Mesenchymal stem cell (in vitro differentiated cells and primary cell): ENCODE measurements at regions not wholly inside any gene's neighbourhood (a gene's known extent, or its start where the extent isn't known, plus 50 kb on each side); places are given as distances from the start of the nearest gene placed in this dataset.

Source experiments
- DNase-seq: peaks from one replicate; pipeline ENCODE4 v3.0.0-alpha.2; 2013
- H2AFZ ChIP-seq: one replicate; pipeline ENCODE4 v1.6.1; 2013; ENCODE audit warnings: low read depth, mild to moderate bottlenecking, control low read depth, inconsistent platforms, low read length, moderate library complexity
- H2AK5ac ChIP-seq: 2 replicates; pipeline ENCODE4 v1.6.1; 2013; ENCODE audit warnings: low read length, moderate library complexity, mild to moderate bottlenecking, inconsistent platforms; ENCODE audit not compliant: severe bottlenecking
- H2BK120ac ChIP-seq: one replicate; pipeline ENCODE4 v1.6.1; 2013; ENCODE audit warnings: low read depth, mild to moderate bottlenecking, inconsistent platforms, low read length, moderate library complexity
- H2BK12ac ChIP-seq, 2 experiments: one replicate each; pipeline ENCODE4 v1.6.1; 2013; ENCODE audit warnings: inconsistent platforms in 2 of 2, low read length in 2 of 2, mild to moderate bottlenecking in 2 of 2, moderate library complexity in 2 of 2, control low read depth in 1 of 2
- H2BK15ac ChIP-seq: one replicate; pipeline ENCODE4 v1.6.1; 2013; ENCODE audit warnings: mild to moderate bottlenecking, low read depth, inconsistent platforms; ENCODE audit not compliant: poor library complexity, severe bottlenecking
- H2BK5ac ChIP-seq: 2 replicates; pipeline ENCODE4 v1.6.1; 2013; ENCODE audit warnings: low read depth, mild to moderate bottlenecking, low read length, control low read depth, inconsistent platforms; ENCODE audit not compliant: poor library complexity, severe bottlenecking
- H3K14ac ChIP-seq, 2 experiments: one replicate each; pipeline ENCODE4 v1.6.1; 2013; ENCODE audit warnings: inconsistent platforms in 2 of 2, low read length in 2 of 2, control low read depth in 1 of 2, mild to moderate bottlenecking in 1 of 2, moderate library complexity in 1 of 2
- H3K18ac ChIP-seq, 2 experiments: one replicate each; pipeline ENCODE4 v1.6.1; 2013; ENCODE audit warnings: inconsistent platforms in 2 of 2, low read length in 2 of 2, control low read depth in 1 of 2, low read depth in 1 of 2, mild to moderate bottlenecking in 1 of 2
- H3K23ac ChIP-seq, 2 experiments: one replicate each; pipeline ENCODE4 v1.6.1; 2013; ENCODE audit warnings: inconsistent platforms in 2 of 2, low read length in 2 of 2, mild to moderate bottlenecking in 2 of 2, moderate library complexity in 2 of 2, control low read depth in 1 of 2
- H3K27ac ChIP-seq: 2 replicates; pipeline ENCODE4 v1.5.1; 2013; ENCODE audit warnings: mild to moderate bottlenecking, moderate library complexity, low read length, control low read depth, inconsistent platforms; ENCODE audit not compliant: poor library complexity, severe bottlenecking
- H3K27me3 ChIP-seq, 2 experiments: 2 replicates each; pipeline versions ENCODE4 v1.6.1 to v1.7.0; 2013; ENCODE audit warnings: low read length in 2 of 2, mild to moderate bottlenecking in 2 of 2, moderate library complexity in 2 of 2, control low read depth in 1 of 2, inconsistent platforms in 1 of 2; ENCODE audit not compliant: control insufficient read depth in 1 of 2, insufficient read depth in 1 of 2
- H3K36me3 ChIP-seq, 2 experiments: 2 replicates each; pipeline versions ENCODE4 v1.6.1 to v1.7.0; 2013; ENCODE audit warnings: low read length in 2 of 2, control low read depth in 1 of 2, inconsistent platforms in 1 of 2, low read depth in 1 of 2, mild to moderate bottlenecking in 1 of 2; ENCODE audit not compliant: insufficient read depth in 2 of 2, control insufficient read depth in 1 of 2
- H3K4ac ChIP-seq, 2 experiments: one replicate each; pipeline ENCODE4 v1.6.1; 2013; ENCODE audit warnings: inconsistent platforms in 2 of 2, low read length in 2 of 2, mild to moderate bottlenecking in 2 of 2, moderate library complexity in 2 of 2, control low read depth in 1 of 2, low read depth in 1 of 2
- H3K4me1 ChIP-seq: 2 replicates; pipeline ENCODE4 v1.6.1; 2013; ENCODE audit warnings: low read depth, low read length, control low read depth; ENCODE audit not compliant: control insufficient read depth, insufficient read depth
- H3K4me2 ChIP-seq: 2 replicates; pipeline ENCODE4 v1.6.1; 2013; ENCODE audit warnings: low read length, mild to moderate bottlenecking, inconsistent platforms; ENCODE audit not compliant: poor library complexity, severe bottlenecking
- H3K4me3 ChIP-seq, 2 experiments: 2 replicates each; pipeline versions ENCODE4 v1.5.1 to v1.7.0; 2013; ENCODE audit warnings: low read length in 2 of 2, mild to moderate bottlenecking in 2 of 2, control low read depth in 1 of 2, low read depth in 1 of 2; ENCODE audit not compliant: insufficient read depth in 1 of 2
- H3K79me1 ChIP-seq: replicated peaks from 2 replicates; pipeline ENCODE4 v1.6.1; 2013; ENCODE audit warnings: mild to moderate bottlenecking, control low read depth, low read length, inconsistent platforms; ENCODE audit not compliant: poor library complexity, severe bottlenecking
- H3K9ac ChIP-seq: 2 replicates; pipeline ENCODE4 v1.7.0; 2013; ENCODE audit warnings: mild to moderate bottlenecking, low read length, moderate library complexity
- H3K9me3 ChIP-seq: 2 replicates; pipeline ENCODE4 v1.7.0; 2013; ENCODE audit warnings: mild to moderate bottlenecking, low read length; ENCODE audit not compliant: control insufficient read depth
- H4K8ac ChIP-seq: one replicate; pipeline ENCODE4 v1.6.1; 2013; ENCODE audit warnings: inconsistent platforms, mild to moderate bottlenecking, low read length, moderate library complexity
- H4K91ac ChIP-seq: one replicate; pipeline ENCODE4 v1.6.1; 2013; ENCODE audit warnings: mild to moderate bottlenecking, low read length, inconsistent platforms
- WGBS: methylation state at CpG from one replicate; pipeline ENCODE4 v1.1.7; 2013; ENCODE audit warnings: mixed read lengths; 5-methylcytosine and 5-hydroxymethylcytosine counted together

GRCh38 chr3:102484-102883, 94.1 kb upstream of the CHL1 start:
- H3K36me3 ChIP-seq: no peaks in the 10 kb centered on the region
- 82% methylated on average over 2 of the region's 4 CpGs for WGBS
- H4K8ac ChIP-seq: no peak overlapping the region

GRCh38 chr3:103991-104390, 92.6 kb upstream of the CHL1 start:
- no peak overlapping the region for H3K9ac ChIP-seq
- no peaks in the 10 kb centered on the region for H3K27me3 ChIP-seq
- no peak overlapping the region for H3K4ac ChIP-seq
- no peak overlapping the region for H3K27ac ChIP-seq
- H3K4me2 ChIP-seq: no peak overlapping the region
- H2AK5ac ChIP-seq: no peak overlapping the region
- no peak overlapping the region for H3K14ac ChIP-seq
- no peaks in the 10 kb centered on the region for H3K9me3 ChIP-seq
- no peak overlapping the region for H3K18ac ChIP-seq
- H2BK5ac ChIP-seq: no peak overlapping the region
- DNase-seq: no peak
- no peaks in the 10 kb centered on the region for H3K79me1 ChIP-seq
- no peaks in the 10 kb centered on the region for H3K4me1 ChIP-seq
- H4K91ac ChIP-seq: no peak overlapping the region
- H2BK120ac ChIP-seq: no peak overlapping the region
- no peak overlapping the region for H2BK15ac ChIP-seq
- no peak overlapping the region for H2BK12ac ChIP-seq
- no peak overlapping the region for H3K23ac ChIP-seq
- H2AFZ ChIP-seq: no peak overlapping the region
- H3K4me3 ChIP-seq: no peak overlapping the region
- no peaks in the 10 kb centered on the region for H3K36me3 ChIP-seq
- WGBS: no CpG with 5 or more reads among the region's 2 CpGs
- H4K8ac ChIP-seq: no peak overlapping the region

More at GRCh38 chr3:102484-102883, 94.1 kb upstream of the CHL1 start:
- Histone ChIP-seq H3K27ac (no peak overlapping the region), H2BK12ac (no peak overlapping the region), H3K27me3 (no peaks in the 10 kb centered on the region), H3K14ac (no peak overlapping the region), H2AK5ac (no peak overlapping the region), H3K18ac (no peak overlapping the region), H2BK5ac (no peak overlapping the region), H3K4me2 (no peak overlapping the region), H2AFZ (no peak overlapping the region), H3K79me1 (no peaks in the 10 kb centered on the region), H3K4me1 (no peaks in the 10 kb centered on the region), H3K9ac (no peak overlapping the region), H3K23ac (no peak overlapping the region), H3K4ac (no peak overlapping the region), H2BK120ac (no peak overlapping the region), H3K9me3 (no peaks in the 10 kb centered on the region), H2BK15ac (no peak overlapping the region), H4K91ac (no peak overlapping the region), H3K4me3 (no peak overlapping the region)
- no peak for DNase-seq

- no peak overlapping the region for H4K8ac ChIP-seq
- no peak for DNase-seq
- H3K14ac ChIP-seq: no peak overlapping the region
- no peaks in the 10 kb centered on the region for H3K27me3 ChIP-seq
- no peak overlapping the region for H2AFZ ChIP-seq
- H3K4me3 ChIP-seq: no peak overlapping the region
- no peak overlapping the region for H4K91ac ChIP-seq
- no peak overlapping the region for H3K4ac ChIP-seq
- H3K9ac ChIP-seq: no peak overlapping the region
- no peaks in the 10 kb centered on the region for H3K9me3 ChIP-seq
- H2AK5ac ChIP-seq: no peak overlapping the region
- H3K4me2 ChIP-seq: no peak overlapping the region
- H3K27ac ChIP-seq: no peak overlapping the region
- 60% methylated on average over 5 of the region's 5 CpGs for WGBS
- no peak overlapping the region for H2BK5ac ChIP-seq
- H2BK120ac ChIP-seq: no peak overlapping the region
- H2BK15ac ChIP-seq: no peak overlapping the region
- no peaks in the 10 kb centered on the region for H3K79me1 ChIP-seq
- no peak overlapping the region for H2BK12ac ChIP-seq
- no peaks in the 10 kb centered on the region for H3K4me1 ChIP-seq
- no peak overlapping the region for H3K23ac ChIP-seq
- H3K18ac ChIP-seq: no peak overlapping the region
- H3K36me3 ChIP-seq: no peaks in the 10 kb centered on the region
Measured at GRCh38 chr3:105585-105984, 91.0 kb upstream of the CHL1 start.

GRCh38 chr3:106619-107018, 89.9 kb upstream of the CHL1 start:
- Histone ChIP-seq H3K27me3 (no peaks in the 10 kb centered on the region), H3K4me2 (no peak overlapping the region), H3K36me3 (no peaks in the 10 kb centered on the region), H3K23ac (no peak overlapping the region), H3K4me3 (no peak overlapping the region), H3K27ac (no peak overlapping the region), H3K14ac (no peak overlapping the region), H3K9me3 (no peaks in the 10 kb centered on the region), H3K4me1 (no peaks in the 10 kb centered on the region), H2BK5ac (no peak overlapping the region), H2BK15ac (no peak overlapping the region), H3K4ac (no peak overlapping the region), H2AK5ac (no peak overlapping the region), H3K18ac (no peak overlapping the region), H4K91ac (no peak overlapping the region), H4K8ac (no peak overlapping the region), H2BK12ac (no peak overlapping the region), H3K79me1 (no peaks in the 10 kb centered on the region), H2BK120ac (no peak overlapping the region), H3K9ac (no peak overlapping the region), H2AFZ (no peak overlapping the region)
- 89% methylated on average over 2 of the region's 2 CpGs for WGBS
- no peak for DNase-seq
